NCI-H2029 (cell line): ENCODE measurements at regions not wholly inside any gene's neighbourhood (a gene's known extent, or its start where the extent isn't known, plus 50 kb on each side); places are given as distances from the start of the nearest gene placed in this dataset.

Source experiments
- DNase-seq: peaks from one replicate; lab custom pipeline; 2025; lab: John Stamatoyannopoulos, UW

- DNase-seq, result no peak
Measured at GRCh38 chr4:125693228-125693627, 378.5 kb downstream of the FAT4 start.

DNA sequence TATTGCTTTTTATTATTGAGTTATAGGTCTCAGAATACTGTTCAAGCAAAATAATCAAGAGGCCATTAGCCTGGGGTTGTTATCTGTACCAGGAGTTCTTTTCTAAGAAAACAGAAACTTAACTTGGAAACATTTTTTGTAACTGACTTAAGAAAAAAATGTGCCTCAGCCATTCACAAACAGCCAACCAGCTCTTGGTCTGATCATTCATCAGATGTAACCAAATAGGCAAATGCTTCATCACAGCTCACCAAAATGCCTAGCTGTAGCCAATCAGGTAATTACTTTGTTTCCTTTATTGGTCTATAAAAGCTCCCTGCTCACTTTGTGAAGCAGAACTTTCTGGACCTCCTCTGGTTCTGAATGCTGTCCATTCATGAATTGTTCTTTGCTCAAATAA lies 387.7 kb downstream of the FAT4 start:
- DNase-seq, result no peak

- no peak for DNase-seq
Measured at GRCh38 chr4:125703443-125703842, 388.7 kb downstream of the FAT4 start.

GRCh38 chr4:125704726-125705125 lies 390.0 kb downstream of the FAT4 start:
- no peak for DNase-seq

- DNase-seq, result no peak
Measured at GRCh38 chr4:125705681-125706080, 390.9 kb downstream of the FAT4 start.

DNA sequence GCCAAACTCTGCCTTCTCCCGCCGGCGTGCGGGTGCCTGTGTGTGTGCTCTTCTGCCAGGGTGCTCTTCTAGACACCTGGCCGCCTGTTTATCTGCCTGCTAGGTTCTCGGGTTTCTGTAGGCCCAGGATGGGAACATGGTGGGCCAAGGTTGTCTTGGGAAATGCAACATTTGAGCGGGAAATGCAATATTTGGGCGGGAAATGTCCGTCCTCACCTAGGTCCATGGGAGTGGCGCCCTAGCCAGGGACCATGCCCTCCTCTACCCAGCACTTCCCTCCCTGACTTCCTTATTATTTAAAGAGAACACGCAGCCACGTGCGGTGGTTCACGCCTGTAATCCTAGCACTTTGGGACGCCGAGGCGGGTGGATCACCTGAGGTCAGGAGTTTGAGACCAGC lies 392.6 kb downstream of the FAT4 start:
- no peak for DNase-seq

DNA sequence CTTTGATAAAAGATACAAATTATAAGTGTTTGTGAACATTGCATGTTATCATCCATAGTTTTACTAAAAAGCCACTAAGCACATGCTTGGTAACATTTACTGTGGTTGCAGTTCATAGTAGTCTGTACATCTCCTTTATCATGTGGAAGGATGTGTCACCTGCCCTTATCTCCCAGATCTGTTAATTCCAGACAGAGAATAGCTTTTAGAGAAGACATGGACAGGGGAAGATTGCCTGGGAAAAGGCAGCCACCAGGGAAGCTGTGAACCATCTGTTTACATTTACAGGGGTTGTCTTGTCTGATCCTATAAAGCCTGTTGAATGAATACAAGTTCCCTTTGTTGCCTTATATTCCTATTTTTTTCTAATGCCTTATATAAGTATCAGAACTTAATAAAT lies 396.0 kb downstream of the FAT4 start:
- no peak for DNase-seq

DNA sequence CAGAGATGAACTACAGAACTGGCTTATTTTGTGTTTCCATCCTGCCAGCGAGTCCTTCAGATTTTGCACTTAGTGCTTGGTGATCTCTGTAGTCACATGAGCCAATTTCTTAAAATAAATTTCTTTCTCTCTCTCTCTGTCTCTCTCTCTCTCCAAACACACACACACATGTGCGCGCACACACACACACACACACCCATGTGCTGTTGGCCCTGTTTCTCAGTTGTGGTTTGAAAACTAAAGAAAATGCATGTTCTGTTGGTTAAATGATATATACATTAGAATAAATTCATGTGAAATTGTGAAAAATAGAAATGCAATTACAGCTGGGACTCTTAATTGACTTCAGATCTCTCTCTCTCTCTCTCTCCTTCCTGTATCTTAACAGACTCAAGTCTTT lies 399.3 kb downstream of the FAT4 start:
- DNase-seq, result no peak

- no peak for DNase-seq
Measured at GRCh38 chr4:125714845-125715244, 400.1 kb downstream of the FAT4 start.

DNA sequence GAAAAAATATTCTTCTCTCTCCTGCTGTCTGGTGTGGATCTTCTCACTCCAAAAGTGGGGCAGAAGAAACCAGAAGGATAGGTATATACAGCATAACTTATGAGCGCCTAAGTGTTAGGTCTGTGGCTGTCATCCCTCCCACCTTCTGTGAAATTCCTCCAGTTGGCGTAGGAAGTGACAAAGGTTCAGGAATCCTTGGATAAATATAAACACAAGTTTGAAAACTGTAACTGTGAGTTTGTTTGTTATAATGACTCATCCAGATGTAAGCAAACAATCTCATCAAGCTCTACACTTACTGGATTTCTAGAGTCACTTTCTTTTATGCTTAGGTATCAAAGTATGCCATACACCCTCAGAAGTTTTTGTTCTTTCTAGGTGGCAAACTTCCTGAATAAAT lies 405.2 kb downstream of the FAT4 start:
- no peak for DNase-seq

GRCh38 chr4:125722009-125722408 lies 407.3 kb downstream of the FAT4 start:
- DNase-seq, result no peak

DNA sequence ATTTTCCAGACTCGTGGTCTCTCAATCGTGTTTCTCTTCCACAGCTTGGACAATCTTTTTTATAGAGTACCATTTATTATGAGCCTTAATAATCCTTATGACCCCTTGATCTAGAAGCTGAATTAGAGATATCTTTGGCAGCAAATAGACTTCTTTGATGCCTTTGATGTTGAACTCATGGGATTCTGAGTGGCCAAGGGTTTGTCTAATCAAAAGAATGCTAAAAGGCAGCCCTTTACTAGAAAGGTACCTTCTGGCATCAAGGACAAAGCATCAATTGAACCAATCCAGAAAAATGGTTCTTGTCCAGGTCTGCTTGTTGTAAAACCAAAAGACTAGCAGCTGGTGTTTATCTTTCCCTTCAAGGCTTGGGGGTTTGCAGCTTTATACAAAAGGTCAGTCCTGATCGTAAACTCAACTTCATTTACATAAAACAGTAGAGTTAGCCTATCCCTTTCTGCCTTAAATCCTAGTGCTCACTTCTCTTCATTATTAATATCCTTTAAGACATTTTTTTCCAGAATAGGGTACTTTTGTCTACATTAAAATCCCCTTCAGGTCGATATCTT lies 411.3 kb downstream of the FAT4 start:
- no peak for DNase-seq

GRCh38 chr4:125727931-125728330 lies 413.2 kb downstream of the FAT4 start:
- no peak for DNase-seq

GRCh38 chr4:125728568-125728967 lies 413.8 kb downstream of the FAT4 start:
- no peak for DNase-seq

GRCh38 chr4:125729171-125729570 lies 414.4 kb downstream of the FAT4 start:
- DNase-seq, result no peak

DNA sequence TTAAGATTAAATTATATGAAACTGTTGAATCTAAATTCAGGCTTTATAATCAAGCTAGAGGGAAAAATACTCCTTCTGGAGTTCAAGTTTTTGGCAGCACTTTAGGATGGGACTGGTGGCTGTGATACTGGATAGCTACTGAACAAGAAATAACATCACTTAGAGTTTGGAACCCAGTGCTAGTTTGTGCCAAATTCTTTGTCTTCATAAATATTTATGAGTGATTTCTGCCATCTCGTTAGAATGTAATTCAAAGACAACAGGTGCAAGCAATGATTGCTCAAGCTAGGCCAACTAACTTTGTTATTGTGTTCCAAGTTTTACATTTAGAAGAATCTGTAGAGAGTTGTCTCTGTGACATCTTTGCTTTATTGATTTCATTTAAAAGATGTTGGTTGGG lies 417.9 kb downstream of the FAT4 start:
- no peak for DNase-seq

DNA sequence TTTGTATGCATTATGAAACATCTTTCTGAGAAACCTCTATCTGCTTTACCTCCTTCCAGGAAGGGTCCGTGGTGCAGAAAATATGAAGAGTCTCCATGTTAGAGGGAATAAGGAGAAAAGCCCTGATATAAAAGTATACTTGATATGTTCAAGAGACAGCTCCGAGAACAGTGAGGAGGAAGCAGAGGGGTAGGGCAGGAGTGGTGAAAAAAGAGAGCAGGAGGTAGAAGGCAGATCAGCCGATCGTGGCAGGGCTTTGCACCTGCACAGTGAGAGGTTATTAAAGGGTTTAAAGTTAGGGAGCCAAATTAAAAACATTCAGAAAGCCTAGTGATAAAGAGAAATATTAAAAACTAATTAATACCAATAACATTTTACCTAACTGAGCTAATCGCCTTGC lies 419.7 kb downstream of the FAT4 start:
- DNase-seq, result no peak

DNA sequence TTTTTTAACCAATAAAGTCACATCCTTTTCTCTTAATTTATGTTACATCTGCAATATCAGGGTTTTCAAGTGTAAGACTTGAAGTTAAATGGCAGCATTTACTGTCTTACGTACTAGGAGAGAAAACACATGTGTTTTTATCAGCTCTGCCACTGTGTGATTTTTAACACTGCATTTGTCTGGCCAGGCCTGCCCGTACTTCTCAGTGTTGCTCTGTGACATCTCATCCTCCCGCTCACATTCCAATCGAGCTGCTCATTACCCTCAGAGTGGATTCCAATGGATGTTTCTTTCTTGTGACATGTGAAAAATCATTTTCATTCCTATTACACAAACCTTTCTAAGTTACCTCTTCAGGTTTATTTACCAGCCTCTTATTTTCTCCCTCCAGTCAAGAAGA lies 420.3 kb downstream of the FAT4 start:
- no peak for DNase-seq

DNA sequence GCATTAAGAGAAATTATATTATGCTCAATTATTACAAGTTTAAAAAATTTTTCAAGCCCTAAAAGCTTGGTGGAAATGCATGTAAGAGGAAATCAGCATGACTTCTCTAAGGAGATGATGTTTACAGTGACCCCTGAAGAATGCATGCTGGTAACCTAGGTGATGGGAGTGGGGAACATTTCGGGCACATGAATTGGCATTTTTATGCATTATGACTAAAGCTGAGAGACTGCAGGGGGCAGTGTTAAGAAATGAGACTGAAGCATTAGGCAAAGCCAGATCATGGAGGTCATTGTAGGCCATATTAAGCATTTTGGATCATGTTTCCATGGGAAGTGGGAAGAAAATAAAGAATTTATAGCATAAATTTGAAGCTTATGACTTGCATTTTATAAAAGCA lies 421.3 kb downstream of the FAT4 start:
- no peak for DNase-seq

- no peak for DNase-seq
Measured at GRCh38 chr4:125739760-125740159, 425.0 kb downstream of the FAT4 start.

DNA sequence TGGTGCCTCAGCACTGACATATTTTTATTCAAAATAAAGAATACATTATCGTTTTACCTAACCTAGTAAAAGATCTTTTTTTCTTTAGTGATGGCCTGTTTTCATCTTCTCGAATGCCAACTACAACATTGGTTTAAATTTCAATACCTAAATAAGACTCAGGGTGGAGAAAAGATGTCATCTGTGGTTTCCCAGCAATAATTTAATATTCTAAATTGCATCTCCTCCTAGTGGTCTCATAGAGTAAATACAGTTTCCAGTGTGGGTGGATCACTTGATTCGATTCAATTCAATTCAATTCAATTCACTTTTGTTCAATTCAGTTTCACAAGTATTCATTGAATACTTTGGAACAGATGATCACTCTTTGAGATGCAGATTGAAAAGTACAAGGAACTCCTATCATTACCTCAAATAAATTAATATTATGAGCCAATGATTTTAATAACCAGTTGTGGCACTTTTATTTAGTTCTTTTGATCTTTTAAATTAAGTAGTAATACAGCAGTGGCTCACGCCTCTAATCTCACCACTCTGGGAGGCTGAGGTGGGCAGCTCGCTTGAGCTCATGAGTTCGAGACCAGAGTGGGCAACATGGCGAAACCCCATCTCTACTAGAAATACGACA lies 427.2 kb downstream of the FAT4 start:
- DNase-seq, result no peak

GRCh38 chr4:125744891-125745364 lies 430.2 kb downstream of the FAT4 start:
- no peak for DNase-seq

DNA sequence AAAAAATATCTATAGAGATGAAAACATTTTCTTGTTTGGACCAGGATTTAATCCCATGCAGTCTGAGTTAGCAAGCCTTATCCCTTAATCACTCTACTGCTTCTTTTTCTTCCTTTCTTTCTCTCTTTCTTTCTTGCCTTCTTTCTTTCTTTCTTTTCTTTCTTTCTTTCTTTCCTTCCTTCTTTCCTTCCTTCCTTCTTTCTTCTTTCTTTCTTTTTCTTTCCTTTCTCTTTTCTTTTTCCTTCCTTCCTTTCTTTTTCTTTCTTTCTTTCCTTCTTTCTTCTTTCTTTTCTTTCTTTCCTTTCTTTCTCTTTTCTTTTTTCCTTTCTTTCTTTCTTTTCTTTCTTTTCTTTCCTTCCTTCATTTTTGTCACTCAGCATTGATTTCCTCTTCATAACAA lies 434.6 kb downstream of the FAT4 start:
- no peak for DNase-seq

GRCh38 chr4:125750399-125750798 lies 435.6 kb downstream of the FAT4 start:
- no peak for DNase-seq
